Stimulated activated CD4-positive, alpha-beta T cell treated with anti-CD3 and anti-CD28 coated beads, TNF-alpha, amount 100 ng/mL, for 4 hours (primary cell): ENCODE measurements at regions not wholly inside any gene's neighbourhood (a gene's known extent, or its start where the extent isn't known, plus 50 kb on each side); places are given as distances from the start of the nearest gene placed in this dataset.

Experiments
- DNase-seq, 3 experiments: peaks; one replicate each; pipeline ENCODE4 v3.0.0-alpha.2; 2020; ENCODE audit warnings: low read depth in 3 of 3

- DNase-seq: no peak
Measured at GRCh38 chr12:34377243-34378035, 355.1 kb downstream of the ALG10 start.

- no peak for DNase-seq
Measured at GRCh38 chr12:34379142-34379541, 356.8 kb downstream of the ALG10 start.

- DNase-seq: no peak
Measured at GRCh38 chr12:34384693-34385092, 362.4 kb downstream of the ALG10 start.

- DNase-seq: no peak
Measured at GRCh38 chr12:34386016-34386415, 363.7 kb downstream of the ALG10 start.

GRCh38 chr12:34386621-34387255 is 364.4 kb downstream of the ALG10 start:
- DNase-seq: no peak

- DNase-seq: no peak
Measured at GRCh38 chr12:34387711-34388635, 365.7 kb downstream of the ALG10 start.

GRCh38 chr12:34388636-34389377 is 366.5 kb downstream of the ALG10 start:
- DNase-seq: no peak

GRCh38 chr12:34389378-34390170 is 367.3 kb downstream of the ALG10 start:
- no peak for DNase-seq

- no peak for DNase-seq
Measured at GRCh38 chr12:34390171-34390841, 368.0 kb downstream of the ALG10 start.

GRCh38 chr12:34390846-34391700 is 368.8 kb downstream of the ALG10 start:
- no peak for DNase-seq

GRCh38 chr12:34391771-34392581 is 369.7 kb downstream of the ALG10 start:
- no peak for DNase-seq

GRCh38 chr12:34392741-34393085 is 370.4 kb downstream of the ALG10 start:
- no peak for DNase-seq

GRCh38 chr12:34393086-34393820 is 371.0 kb downstream of the ALG10 start:
- DNase-seq: no peak

- no peak for DNase-seq
Measured at GRCh38 chr12:34393821-34394150, 371.5 kb downstream of the ALG10 start.

- DNase-seq: no peak
Measured at GRCh38 chr12:34394211-34395055, 372.1 kb downstream of the ALG10 start.

- no peak for DNase-seq
Measured at GRCh38 chr12:34395056-34396005, 373.0 kb downstream of the ALG10 start.
